GM10248 (cell line): ENCODE measurements at regions not wholly inside any gene's neighbourhood (a gene's known extent, or its start where the extent isn't known, plus 50 kb on each side); places are given as distances from the start of the nearest gene placed in this dataset.

Source experiments
- CTCF ChIA-PET: fragments of 300-600 bp; sonication (Branson Sonifier 250); formaldehyde crosslinking; extraction: SDS; loops from one replicate; lab custom pipeline; 2021; ENCODE audit warnings: antibody characterized with exemption; lab: Yijun Ruan, JAX
- POLR2A ChIA-PET: fragments of 350-650 bp; sonication (Branson Sonifier 250); formaldehyde crosslinking; extraction: SDS; loops from one replicate; lab custom pipeline; 2020; ENCODE audit warnings: antibody characterized with exemption; lab: Yijun Ruan, JAX
- DNase-seq: peaks from one replicate; pipeline ENCODE4 v3.0.0; 2012; ENCODE audit errors: extremely low spot score
- CTCF ChIP-seq: IDR thresholded peaks from 2 replicates; pipeline ENCODE4 v1.5.1; 2012; ENCODE audit warnings: mild to moderate bottlenecking, low read depth; ENCODE audit errors: extremely low read depth, missing control alignments, control extremely low read depth

GRCh38 chr15:46258056-46258455 is 623.2 kb downstream of the SQOR start:
- no peak for TF ChIP-seq CTCF
- no peak for DNase-seq
- ChIA-PET POLR2A (no interaction called here), CTCF (no interaction called here)

GRCh38 chr15:46260937-46261336 is 626.1 kb downstream of the SQOR start:
- TF ChIP-seq CTCF: no peak
- ChIA-PET POLR2A (no interaction called here), CTCF (no interaction called here)
- DNase-seq: no peak

GRCh38 chr15:46265664-46266347 is 631.0 kb downstream of the SQOR start:
- TF ChIP-seq CTCF: no peak
- CTCF ChIA-PET: no interaction called here
- DNase-seq: no peak
- POLR2A ChIA-PET: no interaction called here

- no peak for DNase-seq
- ChIA-PET POLR2A (no interaction called here), CTCF (interaction anchor here (1.3 kb wide), 1 partner anchor 12 kb away, joined by 3 read pairs; no protein-coding TSS in a partner anchor)
- TF ChIP-seq CTCF: no peak
Measured at GRCh38 chr15:46266661-46267060, 631.8 kb downstream of the SQOR start.

- no peak for TF ChIP-seq CTCF
- ChIA-PET POLR2A (no interaction called here), CTCF (no interaction called here)
- no peak for DNase-seq
Measured at GRCh38 chr15:46270481-46271147, 635.8 kb downstream of the SQOR start.

- TF ChIP-seq CTCF: no peak
- no peak for DNase-seq
- ChIA-PET CTCF (no interaction called here), POLR2A (no interaction called here)
Measured at GRCh38 chr15:46275701-46276100, 640.9 kb downstream of the SQOR start.
